Liver (tissue), 8 donors: ENCODE measurements at regions not wholly inside any gene's neighbourhood (a gene's known extent, or its start where the extent isn't known, plus 50 kb on each side); places are given as distances from the start of the nearest gene placed in this dataset.

ENCODE experiments used
- DNase-seq: peaks from one replicate; pipeline ENCODE4 v3.0.0-alpha.2; 2017; ENCODE audit warnings: low spot score
- H3K27ac ChIP-seq, 2 donors: one replicate each; pipeline ENCODE4 v1.7.0; 2013; ENCODE audit warnings: inconsistent platforms in 2 of 2, low read length in 2 of 2, control low read depth in 1 of 2, low read depth in 1 of 2, mild to moderate bottlenecking in 1 of 2
- H3K27me3 ChIP-seq, 4 donors: one replicate each; pipeline versions ENCODE4 v1.6.1 to v1.7.0; 2013; ENCODE audit warnings: low read length in 3 of 4, inconsistent platforms in 1 of 4, mild to moderate bottlenecking in 1 of 4, moderate library complexity in 1 of 4; ENCODE audit not compliant: control insufficient read depth in 4 of 4, insufficient read depth in 4 of 4
- H3K36me3 ChIP-seq, 4 donors: one replicate each; pipeline versions ENCODE4 v1.6.1 to v1.7.0; 2013; ENCODE audit warnings: low read length in 3 of 4, mild to moderate bottlenecking in 3 of 4, low read depth in 1 of 4, moderate library complexity in 1 of 4; ENCODE audit not compliant: control insufficient read depth in 4 of 4, insufficient read depth in 3 of 4
- H3K4me1 ChIP-seq, 4 donors: one replicate each; pipeline versions ENCODE4 v1.6.1 to v1.7.0; 2013; ENCODE audit warnings: low read length in 3 of 4, mild to moderate bottlenecking in 3 of 4, moderate library complexity in 1 of 4; ENCODE audit not compliant: control insufficient read depth in 4 of 4, insufficient read depth in 4 of 4
- H3K4me3 ChIP-seq, 3 donors: one replicate each; pipeline versions ENCODE4 v1.6.1 to v1.7.0; 2013; ENCODE audit warnings: low read length in 3 of 3, control low read depth in 1 of 3, low read depth in 1 of 3, mild to moderate bottlenecking in 1 of 3
- H3K9ac ChIP-seq, 2 donors: one replicate each; pipeline ENCODE4 v1.7.0; 2013; ENCODE audit warnings: low read length in 2 of 2, mild to moderate bottlenecking in 2 of 2, moderate library complexity in 2 of 2, control low read depth in 1 of 2, low read depth in 1 of 2
- H3K9me3 ChIP-seq, 4 donors: one replicate each; pipeline versions ENCODE4 v1.6.1 to v1.7.0; 2013; ENCODE audit warnings: low read length in 3 of 4; ENCODE audit not compliant: control insufficient read depth in 4 of 4
- ATF3 ChIP-seq: IDR thresholded peaks from 2 replicates; pipeline ENCODE4 v1.6.1; 2016; ENCODE audit warnings: antibody characterized with exemption
- EGR1 ChIP-seq, 2 donors: IDR thresholded peaks; 2 replicates each; pipeline ENCODE4 v1.6.1; 2016 to 2018; ENCODE audit warnings: antibody characterized with exemption in 2 of 2, low read depth in 2 of 2
- FOXA1 ChIP-seq: IDR thresholded peaks from 2 replicates; pipeline ENCODE4 v1.6.1; 2016; ENCODE audit warnings: antibody characterized with exemption
- FOXA2 ChIP-seq: IDR thresholded peaks from 2 replicates; pipeline ENCODE4 v1.6.1; 2016; ENCODE audit warnings: antibody characterized with exemption
- GABPA ChIP-seq, 2 donors: IDR thresholded peaks in 1 of 2; conservative IDR thresholded peaks in 1 of 2; 2 replicates each; pipeline ENCODE4 v1.6.1; 2016; ENCODE audit warnings: antibody characterized with exemption in 2 of 2, mild to moderate bottlenecking in 1 of 2, moderate library complexity in 1 of 2
- HNF4A ChIP-seq, 2 donors: conservative IDR thresholded peaks; 2 replicates each; pipeline ENCODE4 v1.6.1; 2016; ENCODE audit warnings: antibody characterized with exemption in 2 of 2, mild to moderate bottlenecking in 2 of 2
- HNF4G ChIP-seq: IDR thresholded peaks from 2 replicates; pipeline ENCODE4 v1.6.1; 2016; ENCODE audit warnings: antibody characterized with exemption
- JUND ChIP-seq, 2 donors: IDR thresholded peaks; 2 replicates each; pipeline ENCODE4 v1.6.1; 2016; ENCODE audit warnings: antibody characterized with exemption in 2 of 2
- NR2F2 ChIP-seq: IDR thresholded peaks from 2 replicates; pipeline ENCODE4 v1.6.1; 2016; ENCODE audit warnings: antibody characterized with exemption
- RAD21 ChIP-seq, 2 donors: IDR thresholded peaks; 2 replicates each; pipeline ENCODE4 v1.6.1; 2016; ENCODE audit warnings: antibody characterized with exemption in 2 of 2, mild to moderate bottlenecking in 2 of 2
- REST ChIP-seq: IDR thresholded peaks from 2 replicates; pipeline ENCODE4 v1.6.1; 2016; ENCODE audit warnings: antibody characterized with exemption, mild to moderate bottlenecking
- RXRA ChIP-seq, 2 donors: IDR thresholded peaks; 2 replicates each; pipeline ENCODE4 v1.6.1; 2017 to 2018; ENCODE audit warnings: antibody characterized with exemption in 2 of 2, mild to moderate bottlenecking in 1 of 2
- SP1 ChIP-seq: IDR thresholded peaks from 2 replicates; pipeline ENCODE4 v1.6.1; 2018; ENCODE audit warnings: antibody characterized with exemption, mild to moderate bottlenecking
- TAF1 ChIP-seq: conservative IDR thresholded peaks from 2 replicates; pipeline ENCODE4 v1.6.1; 2016; ENCODE audit warnings: antibody characterized with exemption, mild to moderate bottlenecking
- YY1 ChIP-seq: IDR thresholded peaks from 2 replicates; pipeline ENCODE4 v1.6.1; 2016; ENCODE audit warnings: antibody characterized with exemption, mild to moderate bottlenecking
- WGBS: extraction: QIAGEN DNeasy Blood & Tissue Kit; methylation state at CpG from one replicate; pipeline ENCODE4 v1.1.7; 2013; 5-methylcytosine and 5-hydroxymethylcytosine counted together
- TF ChIP-seq, protein P1 (sequence below): IDR thresholded peaks from 2 replicates; pipeline ENCODE4 v1.6.1; 2016; ENCODE audit warnings: antibody characterized with exemption
- TF ChIP-seq, protein P2 (sequence below): IDR thresholded peaks from 2 replicates; pipeline ENCODE4 v1.6.1; 2016; ENCODE audit warnings: antibody characterized with exemption
- TF ChIP-seq, protein P3 (sequence below): fragments of 150-350 bp; IDR thresholded peaks from 2 replicates; pipeline ENCODE4 v1.5.1; 2017; ENCODE audit warnings: improper control_type of control experiment, low read depth, low read length; ENCODE audit not compliant: missing input control
- donor health status: healthy.
- donor health status: healthy.
- donor health status: healthy.
- donor health status: healthy.
- donor health status: healthy.

DNA sequence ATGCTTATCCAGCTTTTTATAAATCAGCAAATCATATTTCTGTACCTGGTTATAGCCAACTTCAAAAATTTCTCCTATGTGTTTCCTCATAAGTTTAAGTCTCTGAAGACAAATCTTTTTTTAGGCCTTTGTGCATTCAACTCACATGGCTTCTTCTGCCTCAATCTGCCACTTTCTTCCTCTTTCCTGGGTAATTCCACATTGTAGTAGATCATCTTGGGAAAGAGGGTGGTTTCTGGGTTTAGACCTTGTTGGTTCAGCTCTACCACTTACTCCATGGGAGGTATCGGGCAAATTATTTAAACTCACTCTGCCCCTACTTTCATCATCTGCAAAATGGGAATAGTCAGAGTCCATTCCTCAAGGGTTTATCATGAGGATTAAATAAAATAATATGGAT lies 707.0 kb upstream of the ZEB2 start:
- H3K36me3 ChIP-seq, result no peaks in the 10 kb centered on the region
- no peak overlapping the region for H3K9ac ChIP-seq
- DNase-seq, result no peak
- no peak overlapping the region for H3K4me3 ChIP-seq
- H3K4me1 ChIP-seq, result no peaks in the 10 kb centered on the region
- no peaks in the 10 kb centered on the region for H3K9me3 ChIP-seq
- no peaks in the 10 kb centered on the region for H3K27me3 ChIP-seq
- no peak overlapping the region for H3K27ac ChIP-seq
- TF ChIP-seq, protein P1, sequence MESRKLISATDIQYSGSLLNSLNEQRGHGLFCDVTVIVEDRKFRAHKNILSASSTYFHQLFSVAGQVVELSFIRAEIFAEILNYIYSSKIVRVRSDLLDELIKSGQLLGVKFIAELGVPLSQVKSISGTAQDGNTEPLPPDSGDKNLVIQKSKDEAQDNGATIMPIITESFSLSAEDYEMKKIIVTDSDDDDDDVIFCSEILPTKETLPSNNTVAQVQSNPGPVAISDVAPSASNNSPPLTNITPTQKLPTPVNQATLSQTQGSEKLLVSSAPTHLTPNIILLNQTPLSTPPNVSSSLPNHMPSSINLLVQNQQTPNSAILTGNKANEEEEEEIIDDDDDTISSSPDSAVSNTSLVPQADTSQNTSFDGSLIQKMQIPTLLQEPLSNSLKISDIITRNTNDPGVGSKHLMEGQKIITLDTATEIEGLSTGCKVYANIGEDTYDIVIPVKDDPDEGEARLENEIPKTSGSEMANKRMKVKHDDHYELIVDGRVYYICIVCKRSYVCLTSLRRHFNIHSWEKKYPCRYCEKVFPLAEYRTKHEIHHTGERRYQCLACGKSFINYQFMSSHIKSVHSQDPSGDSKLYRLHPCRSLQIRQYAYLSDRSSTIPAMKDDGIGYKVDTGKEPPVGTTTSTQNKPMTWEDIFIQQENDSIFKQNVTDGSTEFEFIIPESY, result no peak
- TF ChIP-seq RXRA (IDR thresholded peaks at IDR 0.05) (no peak), RAD21 (IDR thresholded peaks at IDR 0.05) (no peak), SP1 (no peak), HNF4G (no peak), HNF4A (conservative IDR thresholded peaks at IDR 0.05) (no peak), REST (no peak)
- WGBS, result 97% methylated on average over 1 of the region's 1 CpG

GRCh38 chr2:145221516-145221915 lies 701.6 kb upstream of the ZEB2 start:
- WGBS, result 97% methylated on average over 1 of the region's 1 CpG
- Histone ChIP-seq H3K27me3 (no peaks in the 10 kb centered on the region), H3K9ac (no peak overlapping the region), H3K36me3 (no peaks in the 10 kb centered on the region), H3K9me3 (no peaks in the 10 kb centered on the region), H3K4me3 (no peak overlapping the region), H3K27ac (no peak overlapping the region), H3K4me1 (no peaks in the 10 kb centered on the region)
- TF ChIP-seq HNF4A (conservative IDR thresholded peaks at IDR 0.05) (no peak), SP1 (no peak), TAF1 (no peak), GABPA (IDR thresholded peaks at IDR 0.05 in 1 of 2, conservative IDR thresholded peaks at IDR 0.05 in 1 of 2) (no peak), HNF4G (no peak), FOXA1 (no peak), REST (no peak), EGR1 (IDR thresholded peaks at IDR 0.05; ENCODE audit: low read depth in 2 of 2) (no peak), RAD21 (IDR thresholded peaks at IDR 0.05) (no peak), FOXA2 (no peak), JUND (IDR thresholded peaks at IDR 0.05) (no peak), ATF3 (no peak), NR2F2 (no peak), RXRA (IDR thresholded peaks at IDR 0.05) (no peak), YY1 (no peak)
- TF ChIP-seq, protein P2, sequence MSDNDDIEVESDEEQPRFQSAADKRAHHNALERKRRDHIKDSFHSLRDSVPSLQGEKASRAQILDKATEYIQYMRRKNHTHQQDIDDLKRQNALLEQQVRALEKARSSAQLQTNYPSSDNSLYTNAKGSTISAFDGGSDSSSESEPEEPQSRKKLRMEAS, result no peak
- TF ChIP-seq, protein P1, result no peak
- TF ChIP-seq, protein P3, sequence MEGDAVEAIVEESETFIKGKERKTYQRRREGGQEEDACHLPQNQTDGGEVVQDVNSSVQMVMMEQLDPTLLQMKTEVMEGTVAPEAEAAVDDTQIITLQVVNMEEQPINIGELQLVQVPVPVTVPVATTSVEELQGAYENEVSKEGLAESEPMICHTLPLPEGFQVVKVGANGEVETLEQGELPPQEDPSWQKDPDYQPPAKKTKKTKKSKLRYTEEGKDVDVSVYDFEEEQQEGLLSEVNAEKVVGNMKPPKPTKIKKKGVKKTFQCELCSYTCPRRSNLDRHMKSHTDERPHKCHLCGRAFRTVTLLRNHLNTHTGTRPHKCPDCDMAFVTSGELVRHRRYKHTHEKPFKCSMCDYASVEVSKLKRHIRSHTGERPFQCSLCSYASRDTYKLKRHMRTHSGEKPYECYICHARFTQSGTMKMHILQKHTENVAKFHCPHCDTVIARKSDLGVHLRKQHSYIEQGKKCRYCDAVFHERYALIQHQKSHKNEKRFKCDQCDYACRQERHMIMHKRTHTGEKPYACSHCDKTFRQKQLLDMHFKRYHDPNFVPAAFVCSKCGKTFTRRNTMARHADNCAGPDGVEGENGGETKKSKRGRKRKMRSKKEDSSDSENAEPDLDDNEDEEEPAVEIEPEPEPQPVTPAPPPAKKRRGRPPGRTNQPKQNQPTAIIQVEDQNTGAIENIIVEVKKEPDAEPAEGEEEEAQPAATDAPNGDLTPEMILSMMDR, result no peak
- DNase-seq, result no peak
